KOPT-K1 (cell line): ENCODE measurements at regions not wholly inside any gene's neighbourhood (a gene's known extent, or its start where the extent isn't known, plus 50 kb on each side); places are given as distances from the start of the nearest gene placed in this dataset.

Source experiments
- H3K27ac ChIP-seq: fragments of 200-600 bp; sonication (generic); 2 replicates; pipeline ENCODE4 v1.5.1; 2016; ENCODE audit warnings: antibody characterized with exemption, mild to moderate bottlenecking, low read depth, low read length; ENCODE audit not compliant: poor library complexity, severe bottlenecking
- H3K36me3 ChIP-seq: fragments of 200-600 bp; sonication (generic); 2 replicates; pipeline ENCODE4 v1.5.1; 2017; ENCODE audit warnings: antibody characterized with exemption, mild to moderate bottlenecking, low read length, moderate library complexity; ENCODE audit not compliant: insufficient read depth
- H3K9me3 ChIP-seq: fragments of 200-600 bp; sonication (generic); 2 replicates; pipeline ENCODE4 v1.5.1; 2017; ENCODE audit warnings: antibody characterized with exemption, low read length, mild to moderate bottlenecking; ENCODE audit not compliant: insufficient read depth, poor library complexity, severe bottlenecking

DNA sequence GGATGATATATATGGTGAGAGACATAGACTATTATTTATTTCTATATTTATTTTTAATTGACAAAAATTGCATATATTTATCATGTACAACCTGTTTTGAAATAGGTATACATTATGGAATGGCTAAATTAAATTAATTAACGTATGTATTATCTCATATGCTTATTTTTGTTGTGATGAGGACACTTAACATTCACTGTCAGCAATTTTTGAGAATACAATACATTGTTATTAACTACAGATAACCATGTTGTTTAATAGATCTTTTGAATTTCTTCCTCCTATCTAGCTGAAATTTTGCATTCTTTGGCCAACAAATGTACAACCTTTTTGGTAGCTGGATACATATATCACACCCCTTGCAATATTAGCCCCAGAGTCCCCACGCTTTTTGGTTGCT is 110.7 kb upstream of the CITED2 start:
- Histone ChIP-seq H3K36me3 (no peaks in the 10 kb centered on the region), H3K27ac (no peak overlapping the region), H3K9me3 (no peaks in the 10 kb centered on the region)

DNA sequence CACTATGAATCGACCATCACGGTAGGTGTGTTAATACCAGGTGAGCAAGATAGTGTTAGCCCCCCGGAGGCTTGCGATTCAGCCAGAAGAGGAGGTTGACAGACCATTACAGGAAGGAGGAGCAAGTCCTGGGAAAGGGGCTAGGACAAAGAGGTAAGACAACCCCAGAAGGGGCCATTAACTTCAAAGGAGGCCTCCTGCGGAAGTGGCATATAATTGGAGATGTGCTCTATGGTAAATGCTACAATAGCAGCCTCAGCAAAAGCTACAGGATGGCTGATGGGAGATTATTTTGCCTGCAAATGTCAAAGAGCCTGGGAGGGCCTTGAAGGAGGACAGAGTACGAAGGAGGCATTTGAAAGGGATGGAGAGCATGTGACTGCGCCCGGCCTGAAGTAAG is 108.6 kb upstream of the CITED2 start:
- no peak overlapping the region for H3K27ac ChIP-seq

DNA sequence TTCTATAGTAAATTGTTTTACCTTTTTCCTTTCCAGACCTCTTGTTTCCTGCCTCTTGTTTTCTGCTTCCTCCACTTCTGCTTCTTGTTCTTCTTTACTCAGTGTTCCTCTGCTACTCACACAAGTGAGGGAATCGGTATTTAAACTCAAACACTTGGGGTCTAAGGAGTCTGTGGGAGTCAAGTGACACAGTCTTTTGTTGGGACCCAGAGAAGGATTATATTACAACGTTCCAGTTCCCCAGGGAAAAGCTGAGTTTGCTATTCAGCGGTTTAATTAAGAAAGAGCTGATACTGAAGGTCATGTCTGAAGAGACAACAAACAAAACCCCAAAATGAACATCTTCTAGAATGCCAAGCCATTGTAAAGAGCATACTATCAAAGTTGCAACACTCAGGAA is 107.8 kb upstream of the CITED2 start:
- Histone ChIP-seq H3K9me3 (no peaks in the 10 kb centered on the region), H3K27ac (no peak overlapping the region), H3K36me3 (no peaks in the 10 kb centered on the region)

More for the DNA sequence above, 108.6 kb upstream of the CITED2 start:
- Histone ChIP-seq H3K36me3 (no peaks in the 10 kb centered on the region), H3K9me3 (no peaks in the 10 kb centered on the region)

DNA sequence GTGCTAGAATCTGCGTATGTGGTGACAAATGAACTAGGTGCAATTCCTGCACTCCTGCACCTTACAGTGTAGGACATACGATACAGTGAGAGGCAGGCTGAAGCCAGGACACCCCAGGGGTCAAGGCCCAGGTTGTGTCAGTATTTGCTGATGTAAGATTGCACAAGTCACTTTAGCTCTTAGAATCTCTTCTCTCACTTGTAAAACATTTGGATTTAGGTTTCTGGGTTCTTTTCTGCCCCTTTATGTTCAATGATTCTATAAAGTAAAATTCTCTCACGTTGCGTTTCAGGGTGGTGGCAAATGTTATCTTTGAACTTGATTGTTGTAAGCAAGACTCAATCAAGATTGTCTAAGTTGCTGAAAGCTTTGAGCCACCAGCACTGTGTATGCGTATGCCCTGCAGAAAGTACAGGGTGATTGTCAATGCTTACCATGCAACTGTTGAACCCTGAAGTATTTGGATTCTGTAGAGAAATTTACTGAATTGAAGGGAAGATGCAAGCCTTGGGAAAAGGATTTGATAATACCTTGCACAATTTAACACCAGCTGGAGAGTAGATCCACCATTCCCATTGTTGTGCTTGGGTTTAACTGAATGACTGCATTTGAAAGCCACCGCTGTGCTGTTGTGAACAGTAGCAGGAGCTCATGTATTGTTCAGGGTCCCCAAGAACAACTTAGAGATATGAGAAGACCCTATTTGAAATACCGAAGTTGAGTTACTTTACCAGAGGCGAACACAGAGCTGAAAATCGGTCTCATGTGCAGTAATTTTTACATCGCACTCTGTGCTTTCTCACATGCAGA is 106.1 kb upstream of the CITED2 start:
- H3K9me3 ChIP-seq = no peaks in the 10 kb centered on the region
- H3K36me3 ChIP-seq = no peaks in the 10 kb centered on the region
- no peak overlapping the region for H3K27ac ChIP-seq

DNA sequence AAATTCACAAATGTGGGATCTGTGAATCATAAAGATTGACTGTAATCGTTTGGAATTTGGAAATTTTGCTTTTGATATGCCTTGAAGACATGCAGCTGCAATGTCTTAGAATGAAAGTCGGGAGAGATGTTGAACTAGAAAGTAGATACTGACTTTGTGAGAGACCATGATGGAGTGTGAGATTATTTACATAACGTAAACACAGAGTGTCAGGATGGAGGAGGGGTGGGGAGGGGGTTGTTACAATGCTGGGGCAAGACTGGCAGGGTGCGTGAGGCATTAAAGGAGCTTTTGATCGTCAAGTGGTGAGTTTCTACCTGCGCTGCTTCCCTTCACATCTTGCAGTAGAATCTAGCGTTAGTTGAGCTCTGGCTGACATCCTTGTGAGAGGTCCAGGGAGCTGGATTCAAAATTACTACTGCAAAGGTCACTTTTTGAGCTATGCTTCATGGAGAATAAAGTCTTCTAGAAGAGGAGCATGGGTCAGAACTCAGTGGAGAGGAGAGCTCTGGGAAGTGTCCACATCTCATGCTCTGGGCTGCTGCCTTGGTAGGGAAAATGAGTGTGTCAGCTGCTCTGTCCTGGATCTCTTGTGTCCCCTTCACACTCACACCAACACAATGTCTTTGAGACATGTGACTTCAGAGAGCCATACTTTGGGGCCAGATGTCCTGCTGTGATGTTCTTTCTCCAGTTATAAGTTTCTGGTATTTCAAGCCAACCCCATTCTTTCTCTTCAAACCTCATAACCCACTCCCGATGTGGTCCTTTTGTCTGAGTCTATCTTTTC is 105.2 kb upstream of the CITED2 start:
- no peak overlapping the region for H3K27ac ChIP-seq
- no peaks in the 10 kb centered on the region for H3K36me3 ChIP-seq
- no peaks in the 10 kb centered on the region for H3K9me3 ChIP-seq

DNA sequence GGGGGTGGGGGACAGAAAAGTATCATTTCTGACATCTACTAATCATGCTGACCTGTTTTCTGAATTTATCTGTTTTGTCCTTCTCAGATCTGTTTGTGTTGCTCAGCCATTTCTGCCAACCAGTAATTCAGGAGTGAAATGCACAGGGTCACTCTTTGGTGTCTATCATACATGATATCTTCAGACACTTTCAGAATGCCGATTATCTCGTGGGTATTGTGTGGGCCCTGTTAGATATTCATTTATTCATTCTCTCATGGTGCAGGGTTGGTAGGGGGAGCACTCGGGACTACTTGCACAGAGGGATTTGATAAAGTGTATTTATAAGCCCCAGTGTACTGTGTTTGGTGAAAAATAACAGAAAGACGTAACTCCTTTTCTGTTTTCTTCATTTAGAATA is 101.2 kb upstream of the CITED2 start:
- Histone ChIP-seq H3K36me3 (no peaks in the 10 kb centered on the region), H3K27ac (no peak overlapping the region), H3K9me3 (no peaks in the 10 kb centered on the region)

DNA sequence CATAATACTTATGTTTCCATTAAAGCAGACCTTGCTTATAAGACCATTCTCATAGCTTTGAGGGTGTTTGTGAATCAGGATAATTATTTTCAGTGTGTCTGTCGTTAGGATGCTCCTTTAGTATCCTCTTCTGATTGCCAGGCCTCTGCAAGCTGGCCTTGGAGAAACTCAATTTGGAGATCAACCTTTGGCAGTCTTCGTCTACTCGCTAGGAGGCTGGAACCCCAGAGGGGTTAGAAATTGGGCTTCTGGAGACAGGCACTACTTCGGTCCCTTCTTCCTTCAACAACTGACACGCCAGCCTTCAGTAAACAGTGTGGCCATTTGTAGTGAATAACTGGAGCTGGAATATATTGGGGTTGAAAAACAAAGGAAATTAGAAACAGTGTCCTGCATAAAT is 100.8 kb upstream of the CITED2 start:
- Histone ChIP-seq H3K27ac (no peak overlapping the region), H3K9me3 (no peaks in the 10 kb centered on the region), H3K36me3 (no peaks in the 10 kb centered on the region)

DNA sequence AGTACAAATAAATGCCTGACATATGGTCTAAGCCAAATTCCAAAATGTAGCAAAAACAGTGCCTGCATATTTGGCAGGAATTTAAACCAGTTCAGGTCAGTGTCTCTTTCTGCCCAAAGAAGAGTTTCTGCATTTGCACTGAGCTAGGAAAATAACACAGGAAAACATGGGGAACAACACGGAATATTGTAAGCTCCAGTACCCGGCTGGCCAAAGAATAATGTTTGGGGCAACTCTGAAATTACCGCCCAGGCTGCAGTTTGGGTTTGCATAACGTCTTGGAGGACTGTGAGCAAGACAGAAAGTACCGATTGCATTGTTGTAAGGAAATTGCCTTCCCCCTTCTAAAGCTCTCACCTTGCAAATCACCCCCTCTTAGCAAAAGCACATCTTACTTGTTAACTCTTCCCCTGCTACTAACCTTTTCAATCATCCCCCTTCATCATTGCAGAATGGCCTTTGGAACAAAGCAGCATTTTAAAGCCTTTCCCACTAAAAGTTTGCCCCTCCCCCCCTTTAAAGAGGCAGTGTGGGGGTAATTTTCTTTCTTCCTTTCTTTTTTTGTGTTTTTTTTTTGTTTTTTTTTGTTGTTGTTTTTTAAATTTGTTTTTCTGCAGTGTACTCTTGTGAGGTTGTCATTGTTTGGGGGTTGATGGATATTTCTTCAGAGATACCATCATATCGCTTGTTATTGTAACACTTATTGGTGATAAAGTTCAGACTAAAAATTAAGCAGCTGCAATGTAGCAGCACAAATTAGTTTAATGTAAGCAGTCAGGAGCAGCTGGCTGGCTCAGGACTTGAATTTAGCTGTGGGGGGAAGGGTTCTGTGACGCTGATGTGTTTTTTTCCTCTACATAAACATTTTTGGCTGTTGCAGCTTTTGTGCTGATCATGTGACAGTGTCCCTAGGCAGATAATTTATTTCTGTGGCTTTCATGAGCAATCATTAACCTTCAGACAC is 100.0 kb upstream of the CITED2 start:
- no peaks in the 10 kb centered on the region for H3K36me3 ChIP-seq
- no peak overlapping the region for H3K27ac ChIP-seq
- no peaks in the 10 kb centered on the region for H3K9me3 ChIP-seq

DNA sequence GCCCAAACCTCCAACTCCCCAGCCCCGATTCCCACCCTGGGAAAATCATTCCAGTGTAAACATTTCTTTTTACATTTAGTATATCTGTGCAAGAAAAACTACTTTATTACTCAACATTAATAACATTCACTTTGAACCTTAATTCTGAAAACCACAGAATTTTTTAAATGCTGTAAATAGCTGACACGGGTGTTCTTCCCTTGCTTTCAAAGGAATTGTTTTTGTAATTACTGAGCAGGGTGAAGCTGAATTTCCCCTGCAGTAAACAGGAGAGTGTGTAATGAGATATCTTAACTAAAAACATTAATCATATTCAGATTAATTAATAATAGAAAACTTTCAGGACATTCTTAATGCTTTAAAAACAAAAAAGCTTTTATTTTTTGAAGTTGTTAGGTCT is 99.3 kb upstream of the CITED2 start:
- no peaks in the 10 kb centered on the region for H3K36me3 ChIP-seq
- no peaks in the 10 kb centered on the region for H3K9me3 ChIP-seq
- no peak overlapping the region for H3K27ac ChIP-seq

DNA sequence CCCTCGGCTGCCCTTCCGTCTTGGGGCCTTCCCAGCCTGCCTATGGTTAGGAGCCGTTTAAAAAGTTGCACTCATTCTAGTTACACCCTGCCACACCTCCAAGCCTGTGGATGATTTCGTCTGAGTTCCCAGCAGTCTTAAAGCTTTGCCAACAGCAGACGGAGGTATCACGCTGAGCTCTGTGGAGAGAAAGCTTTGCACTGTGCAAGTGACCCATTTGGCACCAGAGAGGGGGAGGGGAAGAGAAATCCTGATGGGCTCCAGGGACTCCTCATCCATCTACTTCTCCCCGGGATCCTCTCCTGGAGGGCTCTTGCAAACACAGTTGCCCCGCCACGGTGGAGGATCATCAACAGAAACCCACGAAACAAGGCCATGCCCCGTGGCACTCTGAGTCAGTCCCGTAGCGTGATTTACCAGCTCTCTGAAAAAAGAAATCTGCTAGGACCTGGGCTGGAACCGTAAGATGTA is 98.8 kb upstream of the CITED2 start:
- Histone ChIP-seq H3K9me3 (no peaks in the 10 kb centered on the region), H3K27ac (no peak overlapping the region), H3K36me3 (no peaks in the 10 kb centered on the region)

DNA sequence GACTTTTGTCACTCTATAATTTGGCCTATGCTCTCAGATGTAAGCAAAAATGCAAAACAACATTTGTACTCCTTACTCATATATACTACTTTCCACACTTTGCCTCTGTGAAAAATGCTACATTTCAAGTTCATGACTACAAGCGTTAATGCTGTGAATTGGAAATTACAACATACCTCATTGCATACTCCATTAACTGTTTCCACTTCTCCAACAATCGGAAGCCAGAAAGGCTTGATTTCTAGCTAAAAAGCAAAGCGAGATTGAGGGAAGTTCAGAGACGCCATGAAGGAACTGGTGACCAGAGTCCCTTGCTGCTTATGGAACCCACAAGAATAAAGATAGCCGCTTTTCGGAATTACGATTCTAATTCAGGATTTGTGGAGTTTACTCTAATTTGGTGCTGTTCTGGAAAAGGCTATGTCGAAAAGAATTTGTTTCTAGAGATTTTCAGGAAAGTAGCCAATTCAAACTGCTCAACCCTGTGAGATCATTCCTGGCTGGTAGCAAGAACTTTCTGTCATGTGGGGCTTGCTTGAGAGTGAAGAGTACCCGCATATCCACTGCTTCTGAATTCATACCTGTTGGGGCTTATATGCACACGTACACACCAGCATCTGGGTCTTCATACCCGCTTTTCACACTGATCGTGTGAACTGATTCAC is 98.0 kb upstream of the CITED2 start:
- H3K36me3 ChIP-seq = no peaks in the 10 kb centered on the region
- H3K27ac ChIP-seq = no peak overlapping the region
- H3K9me3 ChIP-seq = no peaks in the 10 kb centered on the region

DNA sequence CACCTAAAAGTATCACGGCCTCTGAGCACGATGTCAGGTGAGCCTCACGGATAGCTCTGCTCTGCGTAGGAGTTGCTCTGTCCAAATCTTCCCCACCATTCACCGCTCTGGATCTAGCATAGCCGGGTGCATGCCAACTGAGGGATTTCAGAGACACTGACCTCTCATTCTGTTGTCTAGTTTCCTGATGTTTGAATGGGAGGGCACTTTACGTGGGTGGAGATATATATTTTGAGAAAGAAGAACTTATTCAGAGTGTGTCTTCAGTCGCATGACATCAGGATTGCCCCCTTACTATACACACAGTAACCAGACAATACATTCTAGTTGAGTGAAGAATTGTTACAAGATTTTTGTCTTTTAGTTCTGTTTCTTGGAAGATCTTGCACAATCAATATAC is 96.5 kb upstream of the CITED2 start:
- H3K36me3 ChIP-seq = no peaks in the 10 kb centered on the region
- H3K27ac ChIP-seq = no peak overlapping the region
- no peaks in the 10 kb centered on the region for H3K9me3 ChIP-seq

DNA sequence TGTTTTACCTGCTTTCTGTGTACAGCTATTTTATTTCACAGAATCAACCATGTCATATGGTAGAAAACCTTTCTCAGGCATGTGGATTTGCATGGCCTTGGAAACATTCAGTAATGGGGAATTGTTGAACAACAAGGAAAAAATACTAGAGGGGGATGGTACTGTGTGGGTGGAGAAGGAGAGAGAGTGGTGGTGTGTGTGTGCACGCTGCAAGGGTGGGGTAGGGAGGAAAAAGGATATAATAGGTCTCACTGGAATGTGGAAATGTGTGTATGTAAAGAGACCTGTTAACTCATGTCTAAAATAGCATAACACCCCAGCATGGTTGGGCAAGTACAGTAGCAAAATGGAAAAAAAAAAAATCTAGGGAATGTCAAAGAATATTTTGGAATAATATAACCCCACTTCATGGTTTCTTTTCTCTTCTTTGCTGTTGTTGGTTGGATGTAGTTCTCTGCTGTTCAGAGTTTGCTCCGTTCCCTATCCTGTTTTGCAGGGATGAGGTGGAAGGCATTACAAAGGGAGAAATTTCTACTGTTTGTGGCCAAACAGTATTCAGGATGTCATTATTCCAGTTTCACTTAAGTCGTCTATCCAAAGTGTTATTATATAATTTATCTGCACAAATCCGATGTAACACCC is 93.9 kb upstream of the CITED2 start:
- Histone ChIP-seq H3K9me3 (no peaks in the 10 kb centered on the region), H3K36me3 (no peaks in the 10 kb centered on the region), H3K27ac (no peak overlapping the region)

DNA sequence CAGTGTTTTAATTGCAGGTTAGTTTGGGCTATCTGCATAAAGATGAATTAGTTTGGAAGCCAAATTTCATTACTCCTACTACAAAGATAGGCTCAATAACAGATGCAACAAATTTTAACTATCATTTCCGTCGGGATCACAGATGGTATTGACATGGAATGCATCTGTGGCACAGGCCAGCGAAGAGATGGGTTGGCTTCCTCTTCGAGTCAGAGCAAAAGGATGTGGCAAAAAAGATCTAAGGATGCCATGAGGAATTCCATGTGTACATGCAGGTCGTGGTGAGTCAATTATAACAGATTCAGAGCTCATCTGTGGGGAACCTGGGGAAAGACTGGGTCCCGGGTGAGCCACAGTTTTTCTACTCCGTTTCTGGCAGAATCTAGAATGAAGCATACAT is 83.0 kb upstream of the CITED2 start:
- no peak overlapping the region for H3K27ac ChIP-seq
- H3K36me3 ChIP-seq = no peaks in the 10 kb centered on the region
- no peaks in the 10 kb centered on the region for H3K9me3 ChIP-seq
